ENCODE measurements at regions not wholly inside any gene's neighbourhood (a gene's known extent, or its start where the extent isn't known, plus 50 kb on each side); places are given as distances from the start of the nearest gene placed in this dataset.

GRCh38 chr17:77298811-77299210 is 158.0 kb downstream of the SEC14L1 start:
- intact Hi-C loops (cut with DNase I; ENCODE audit: low total_unique reads) (no loop called here), in situ Hi-C loops (cut with MboI; ENCODE audit: low pct_ligation_motif_present in 1 of 4, low pct_unique_long_range_greater_than_20kb in 1 of 4, low sequenced_read_pairs in 3 of 4) (no loop called here)
- Histone ChIP-seq H3K4me1 (peaks cover 0 to 15% (median 0%) of the 10 kb centered on the region in 4 donors), H3K36me3 (no peaks in the 10 kb centered on the region), H3K9me3 (no peaks in the 10 kb centered on the region), H3K4me3 (no peak overlapping the region), H3K27ac (no peak overlapping the region), H3K27me3 (no peaks in the 10 kb centered on the region)
- DNase-seq: no peak
- WGBS, 2 donors (ENCODE audit: low coverage in 1 of 2): 90 to 93% methylated on average over 2 to 5 of the region's 5 CpGs
- no peak for TF ChIP-seq POLR2AphosphoS5 (IDR thresholded peaks at IDR 0.05)

GRCh38 chr17:77299256-77300015 is 158.7 kb downstream of the SEC14L1 start:
- H3K27me3 ChIP-seq: no peaks in the 10 kb centered on the region
- peaks cover 0 to 19% (median 2%) of the 10 kb centered on the region in 4 donors for H3K4me1 ChIP-seq
- 90 to 100% methylated on average over 1 to 6 of the region's 6 CpGs for WGBS, 2 donors (ENCODE audit: low coverage in 1 of 2)
- DNase-seq: no peak
- no peak overlapping the region for H3K4me3 ChIP-seq
- peak overlapping the region in 1 of 4 donors; percentile 29 for H3K27ac ChIP-seq
- in situ Hi-C loops (cut with MboI; ENCODE audit: low pct_ligation_motif_present in 1 of 4, low pct_unique_long_range_greater_than_20kb in 1 of 4, low sequenced_read_pairs in 3 of 4) (no loop called here), intact Hi-C loops (cut with DNase I; ENCODE audit: low total_unique reads) (no loop called here)
- no peaks in the 10 kb centered on the region for H3K9me3 ChIP-seq
- H3K36me3 ChIP-seq: no peaks in the 10 kb centered on the region
- TF ChIP-seq EP300 (IDR thresholded peaks at IDR 0.05; ENCODE audit: low read depth) (no peak), POLR2AphosphoS5 (IDR thresholded peaks at IDR 0.05) (no peak), POLR2A (IDR thresholded peaks at IDR 0.05) (no peak)
- TF ChIP-seq, protein P1, sequence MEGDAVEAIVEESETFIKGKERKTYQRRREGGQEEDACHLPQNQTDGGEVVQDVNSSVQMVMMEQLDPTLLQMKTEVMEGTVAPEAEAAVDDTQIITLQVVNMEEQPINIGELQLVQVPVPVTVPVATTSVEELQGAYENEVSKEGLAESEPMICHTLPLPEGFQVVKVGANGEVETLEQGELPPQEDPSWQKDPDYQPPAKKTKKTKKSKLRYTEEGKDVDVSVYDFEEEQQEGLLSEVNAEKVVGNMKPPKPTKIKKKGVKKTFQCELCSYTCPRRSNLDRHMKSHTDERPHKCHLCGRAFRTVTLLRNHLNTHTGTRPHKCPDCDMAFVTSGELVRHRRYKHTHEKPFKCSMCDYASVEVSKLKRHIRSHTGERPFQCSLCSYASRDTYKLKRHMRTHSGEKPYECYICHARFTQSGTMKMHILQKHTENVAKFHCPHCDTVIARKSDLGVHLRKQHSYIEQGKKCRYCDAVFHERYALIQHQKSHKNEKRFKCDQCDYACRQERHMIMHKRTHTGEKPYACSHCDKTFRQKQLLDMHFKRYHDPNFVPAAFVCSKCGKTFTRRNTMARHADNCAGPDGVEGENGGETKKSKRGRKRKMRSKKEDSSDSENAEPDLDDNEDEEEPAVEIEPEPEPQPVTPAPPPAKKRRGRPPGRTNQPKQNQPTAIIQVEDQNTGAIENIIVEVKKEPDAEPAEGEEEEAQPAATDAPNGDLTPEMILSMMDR (IDR thresholded peaks at IDR 0.05): no peak

GRCh38 chr17:77300016-77300686 is 159.4 kb downstream of the SEC14L1 start:
- in situ Hi-C loops (cut with MboI; ENCODE audit: low pct_ligation_motif_present in 1 of 4, low pct_unique_long_range_greater_than_20kb in 1 of 4, low sequenced_read_pairs in 3 of 4) (no loop called here), intact Hi-C loops (cut with DNase I; ENCODE audit: low total_unique reads) (no loop called here)
- TF ChIP-seq EP300 (IDR thresholded peaks at IDR 0.05; ENCODE audit: low read depth) (no peak), POLR2A (IDR thresholded peaks at IDR 0.05) (no peak), POLR2AphosphoS5 (IDR thresholded peaks at IDR 0.05) (no peak)
- TF ChIP-seq, protein P1 (IDR thresholded peaks at IDR 0.05): no peak
- H3K4me1 ChIP-seq: peaks cover 4 to 26% (median 9%) of the 10 kb centered on the region in 4 donors
- H3K36me3 ChIP-seq: no peaks in the 10 kb centered on the region
- no peak overlapping the region for H3K4me3 ChIP-seq
- WGBS, 2 donors (ENCODE audit: low coverage in 1 of 2): 71% methylated on average over 4 of the region's 4 CpGs; no CpG with 5 or more reads in 1 of the 2 donors
- no peak for DNase-seq
- peak overlapping the region in 1 of 4 donors; percentile 29 for H3K27ac ChIP-seq
- H3K9me3 ChIP-seq: no peaks in the 10 kb centered on the region
- no peaks in the 10 kb centered on the region for H3K27me3 ChIP-seq

DNA sequence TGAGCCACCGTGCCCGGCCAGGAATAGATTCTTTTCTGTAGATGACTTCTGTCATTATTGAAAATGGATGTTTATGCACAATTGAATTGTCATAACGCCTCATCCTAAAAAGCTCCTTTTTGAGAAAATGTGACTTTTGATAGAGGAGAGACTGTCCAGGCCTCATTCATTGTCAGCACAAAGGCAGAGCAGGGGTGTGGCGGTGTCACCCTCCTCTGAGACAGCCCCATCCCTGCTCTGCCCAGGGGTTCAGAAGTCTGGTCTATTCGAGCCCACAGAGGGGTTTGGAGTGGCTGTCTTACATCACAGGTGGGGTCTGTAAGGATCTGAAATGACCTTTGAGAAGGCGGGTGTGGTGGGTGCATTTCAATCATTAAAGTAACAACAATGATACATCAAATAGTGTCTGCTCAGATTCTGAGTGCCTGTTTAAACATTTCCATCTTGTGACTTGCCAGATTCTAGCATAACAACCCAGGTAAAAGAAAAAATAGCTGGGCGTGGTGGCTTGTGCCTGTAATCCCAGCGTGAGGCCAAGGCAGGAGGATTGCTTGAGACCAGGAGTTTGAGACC is 161.0 kb downstream of the SEC14L1 start:
- peak overlapping the region in 2 of 4 donors; percentile 16 to 22 for H3K27ac ChIP-seq
- no peaks in the 10 kb centered on the region for H3K9me3 ChIP-seq
- H3K36me3 ChIP-seq: no peaks in the 10 kb centered on the region
- H3K4me1 ChIP-seq: peaks cover 14 to 38% (median 20%) of the 10 kb centered on the region in 4 donors
- H3K27me3 ChIP-seq: no peaks in the 10 kb centered on the region
- WGBS, 2 donors (ENCODE audit: low coverage in 1 of 2): 34 to 69% methylated on average over 5 to 8 of the region's 8 CpGs
- in situ Hi-C loops (cut with MboI; ENCODE audit: low pct_ligation_motif_present in 1 of 4, low pct_unique_long_range_greater_than_20kb in 1 of 4, low sequenced_read_pairs in 3 of 4): no loop called here
- intact Hi-C loops (cut with DNase I; ENCODE audit: low total_unique reads): no loop called here
- H3K4me3 ChIP-seq: no peak overlapping the region
- TF ChIP-seq EP300 (IDR thresholded peaks at IDR 0.05; ENCODE audit: low read depth) (no peak), POLR2A (IDR thresholded peaks at IDR 0.05) (no peak), POLR2AphosphoS5 (IDR thresholded peaks at IDR 0.05) (no peak)
- TF ChIP-seq, protein P1 (IDR thresholded peaks at IDR 0.05): no peak
- DNase-seq: no peak

Measured in transverse colon (tissue), 4 donors.